HG03045 (cell line): ENCODE measurements at regions not wholly inside any gene's neighbourhood (a gene's known extent, or its start where the extent isn't known, plus 50 kb on each side); places are given as distances from the start of the nearest gene placed in this dataset.

Experiments
- ATAC-seq: cut with Tn5 transposase; IDR thresholded peaks from one replicate; pipeline ENCODE4 v1.9.1; 2021; ENCODE audit warnings: mild to moderate bottlenecking, moderate library complexity; ENCODE audit not compliant: unreplicated experiment

- ATAC-seq = no peak
Measured at GRCh38 chr2:8485736-8486135, 196.1 kb upstream of the ID2 start.

- ATAC-seq = no peak
Measured at GRCh38 chr2:8486141-8486540, 195.7 kb upstream of the ID2 start.

GRCh38 chr2:8487461-8487932 lies 194.4 kb upstream of the ID2 start:
- ATAC-seq = peak; percentile 19

- ATAC-seq = peak; percentile 83
Measured at GRCh38 chr2:8488001-8488738, 193.7 kb upstream of the ID2 start.

- no peak for ATAC-seq
Measured at GRCh38 chr2:8489221-8489620, 192.6 kb upstream of the ID2 start.

- ATAC-seq = no peak
Measured at GRCh38 chr2:8489751-8490150, 192.1 kb upstream of the ID2 start.

- no peak for ATAC-seq
Measured at GRCh38 chr2:8490166-8490721, 191.6 kb upstream of the ID2 start.

- no peak for ATAC-seq
Measured at GRCh38 chr2:8491296-8492027, 190.4 kb upstream of the ID2 start.

GRCh38 chr2:8494151-8494550 lies 187.7 kb upstream of the ID2 start:
- ATAC-seq = no peak

- no peak for ATAC-seq
Measured at GRCh38 chr2:8494589-8494988, 187.3 kb upstream of the ID2 start.

- ATAC-seq = no peak
Measured at GRCh38 chr2:8495189-8495989, 186.5 kb upstream of the ID2 start.

GRCh38 chr2:8496079-8496478 lies 185.8 kb upstream of the ID2 start:
- no peak for ATAC-seq

- no peak for ATAC-seq
Measured at GRCh38 chr2:8496617-8497016, 185.2 kb upstream of the ID2 start.

GRCh38 chr2:8498994-8499393 lies 182.9 kb upstream of the ID2 start:
- no peak for ATAC-seq

GRCh38 chr2:8500124-8501054 lies 181.5 kb upstream of the ID2 start:
- no peak for ATAC-seq

GRCh38 chr2:8501061-8501720 lies 180.7 kb upstream of the ID2 start:
- no peak for ATAC-seq

- ATAC-seq = no peak
Measured at GRCh38 chr2:8502316-8502715, 179.5 kb upstream of the ID2 start.

- no peak for ATAC-seq
Measured at GRCh38 chr2:8505311-8505920, 176.4 kb upstream of the ID2 start.

GRCh38 chr2:8506746-8507145 lies 175.1 kb upstream of the ID2 start:
- no peak for ATAC-seq
